ENCODE measurements at regions not wholly inside any gene's neighbourhood (a gene's known extent, or its start where the extent isn't known, plus 50 kb on each side); places are given as distances from the start of the nearest gene placed in this dataset.

GRCh38 chr5:8814105-8814504 lies 731.8 kb downstream of the SEMA5A start:
- Histone ChIP-seq H3K4me1 (no peaks in the 10 kb centered on the region), H3K27me3 (no peaks in the 10 kb centered on the region), H3K4me3 (no peak overlapping the region), H3K36me3 (no peaks in the 10 kb centered on the region), H3K27ac (no peak overlapping the region), H3K9me3 (peaks cover 0 to under 1% of the 10 kb centered on the region in 2 donors)
- no peak for DNase-seq (ENCODE audit: low spot score)
- TF ChIP-seq CTCF (IDR thresholded peaks at IDR 0.05): no peak

- Histone ChIP-seq H3K4me1 (peaks cover 0 to 9% of the 10 kb centered on the region in 2 donors), H3K9me3 (peaks cover 0 to 13% of the 10 kb centered on the region in 2 donors), H3K27ac (no peak overlapping the region), H3K27me3 (no peaks in the 10 kb centered on the region), H3K36me3 (no peaks in the 10 kb centered on the region), H3K4me3 (no peak overlapping the region)
- no peak for TF ChIP-seq CTCF (IDR thresholded peaks at IDR 0.05)
- DNase-seq (ENCODE audit: low spot score): no peak
These were observed 721.5 kb downstream of the SEMA5A start for GRCh38 chr5:8824371-8824770.

GRCh38 chr5:8825139-8825757 lies 720.6 kb downstream of the SEMA5A start:
- DNase-seq (ENCODE audit: low spot score): no peak
- H3K27me3 ChIP-seq: no peaks in the 10 kb centered on the region
- H3K27ac ChIP-seq: no peak overlapping the region
- H3K36me3 ChIP-seq: no peaks in the 10 kb centered on the region
- no peak overlapping the region for H3K4me3 ChIP-seq
- H3K4me1 ChIP-seq: peaks cover 0 to 10% of the 10 kb centered on the region in 2 donors
- no peak for TF ChIP-seq CTCF (IDR thresholded peaks at IDR 0.05)
- H3K9me3 ChIP-seq: peaks cover 0 to 4% of the 10 kb centered on the region in 2 donors

- H3K4me3 ChIP-seq: no peak overlapping the region
- no peaks in the 10 kb centered on the region for H3K27me3 ChIP-seq
- H3K27ac ChIP-seq: no peak overlapping the region
- peaks cover 0 to 10% of the 10 kb centered on the region in 2 donors for H3K4me1 ChIP-seq
- DNase-seq (ENCODE audit: low spot score): no peak
- TF ChIP-seq CTCF (IDR thresholded peaks at IDR 0.05): no peak
- H3K9me3 ChIP-seq: no peaks in the 10 kb centered on the region
- no peaks in the 10 kb centered on the region for H3K36me3 ChIP-seq
These were observed 719.4 kb downstream of the SEMA5A start for GRCh38 chr5:8826508-8826907.

- Histone ChIP-seq H3K36me3 (no peaks in the 10 kb centered on the region), H3K9me3 (no peaks in the 10 kb centered on the region), H3K4me1 (peaks cover 0 to 10% of the 10 kb centered on the region in 2 donors), H3K4me3 (no peak overlapping the region), H3K27me3 (no peaks in the 10 kb centered on the region), H3K27ac (no peak overlapping the region)
- no peak for TF ChIP-seq CTCF (IDR thresholded peaks at IDR 0.05)
- DNase-seq (ENCODE audit: low spot score): no peak
These were observed 718.2 kb downstream of the SEMA5A start for GRCh38 chr5:8827696-8828095.
